Mesenchymal stem cell (in vitro differentiated cells and primary cell): ENCODE measurements at regions not wholly inside any gene's neighbourhood (a gene's known extent, or its start where the extent isn't known, plus 50 kb on each side); places are given as distances from the start of the nearest gene placed in this dataset.

Experiments
- DNase-seq: peaks from one replicate; pipeline ENCODE4 v3.0.0-alpha.2; 2013
- H2AFZ ChIP-seq: one replicate; pipeline ENCODE4 v1.6.1; 2013; ENCODE audit warnings: low read depth, mild to moderate bottlenecking, control low read depth, inconsistent platforms, low read length, moderate library complexity
- H2AK5ac ChIP-seq: 2 replicates; pipeline ENCODE4 v1.6.1; 2013; ENCODE audit warnings: low read length, moderate library complexity, mild to moderate bottlenecking, inconsistent platforms; ENCODE audit not compliant: severe bottlenecking
- H2BK120ac ChIP-seq: one replicate; pipeline ENCODE4 v1.6.1; 2013; ENCODE audit warnings: low read depth, mild to moderate bottlenecking, inconsistent platforms, low read length, moderate library complexity
- H2BK12ac ChIP-seq, 2 experiments: one replicate each; pipeline ENCODE4 v1.6.1; 2013; ENCODE audit warnings: inconsistent platforms in 2 of 2, low read length in 2 of 2, mild to moderate bottlenecking in 2 of 2, moderate library complexity in 2 of 2, control low read depth in 1 of 2
- H2BK15ac ChIP-seq: one replicate; pipeline ENCODE4 v1.6.1; 2013; ENCODE audit warnings: mild to moderate bottlenecking, low read depth, inconsistent platforms; ENCODE audit not compliant: poor library complexity, severe bottlenecking
- H2BK5ac ChIP-seq: 2 replicates; pipeline ENCODE4 v1.6.1; 2013; ENCODE audit warnings: low read depth, mild to moderate bottlenecking, low read length, control low read depth, inconsistent platforms; ENCODE audit not compliant: poor library complexity, severe bottlenecking
- H3K14ac ChIP-seq, 2 experiments: one replicate each; pipeline ENCODE4 v1.6.1; 2013; ENCODE audit warnings: inconsistent platforms in 2 of 2, low read length in 2 of 2, control low read depth in 1 of 2, mild to moderate bottlenecking in 1 of 2, moderate library complexity in 1 of 2
- H3K18ac ChIP-seq, 2 experiments: one replicate each; pipeline ENCODE4 v1.6.1; 2013; ENCODE audit warnings: inconsistent platforms in 2 of 2, low read length in 2 of 2, control low read depth in 1 of 2, low read depth in 1 of 2, mild to moderate bottlenecking in 1 of 2
- H3K23ac ChIP-seq, 2 experiments: one replicate each; pipeline ENCODE4 v1.6.1; 2013; ENCODE audit warnings: inconsistent platforms in 2 of 2, low read length in 2 of 2, mild to moderate bottlenecking in 2 of 2, moderate library complexity in 2 of 2, control low read depth in 1 of 2
- H3K27ac ChIP-seq: 2 replicates; pipeline ENCODE4 v1.5.1; 2013; ENCODE audit warnings: mild to moderate bottlenecking, moderate library complexity, low read length, control low read depth, inconsistent platforms; ENCODE audit not compliant: poor library complexity, severe bottlenecking
- H3K27me3 ChIP-seq, 2 experiments: 2 replicates each; pipeline versions ENCODE4 v1.6.1 to v1.7.0; 2013; ENCODE audit warnings: low read length in 2 of 2, mild to moderate bottlenecking in 2 of 2, moderate library complexity in 2 of 2, control low read depth in 1 of 2, inconsistent platforms in 1 of 2; ENCODE audit not compliant: control insufficient read depth in 1 of 2, insufficient read depth in 1 of 2
- H3K36me3 ChIP-seq, 2 experiments: 2 replicates each; pipeline versions ENCODE4 v1.6.1 to v1.7.0; 2013; ENCODE audit warnings: low read length in 2 of 2, control low read depth in 1 of 2, inconsistent platforms in 1 of 2, low read depth in 1 of 2, mild to moderate bottlenecking in 1 of 2; ENCODE audit not compliant: insufficient read depth in 2 of 2, control insufficient read depth in 1 of 2
- H3K4ac ChIP-seq, 2 experiments: one replicate each; pipeline ENCODE4 v1.6.1; 2013; ENCODE audit warnings: inconsistent platforms in 2 of 2, low read length in 2 of 2, mild to moderate bottlenecking in 2 of 2, moderate library complexity in 2 of 2, control low read depth in 1 of 2, low read depth in 1 of 2
- H3K4me1 ChIP-seq: 2 replicates; pipeline ENCODE4 v1.6.1; 2013; ENCODE audit warnings: low read depth, low read length, control low read depth; ENCODE audit not compliant: control insufficient read depth, insufficient read depth
- H3K4me2 ChIP-seq: 2 replicates; pipeline ENCODE4 v1.6.1; 2013; ENCODE audit warnings: low read length, mild to moderate bottlenecking, inconsistent platforms; ENCODE audit not compliant: poor library complexity, severe bottlenecking
- H3K4me3 ChIP-seq, 2 experiments: 2 replicates each; pipeline versions ENCODE4 v1.5.1 to v1.7.0; 2013; ENCODE audit warnings: low read length in 2 of 2, mild to moderate bottlenecking in 2 of 2, control low read depth in 1 of 2, low read depth in 1 of 2; ENCODE audit not compliant: insufficient read depth in 1 of 2
- H3K79me1 ChIP-seq: replicated peaks from 2 replicates; pipeline ENCODE4 v1.6.1; 2013; ENCODE audit warnings: mild to moderate bottlenecking, control low read depth, low read length, inconsistent platforms; ENCODE audit not compliant: poor library complexity, severe bottlenecking
- H3K9ac ChIP-seq: 2 replicates; pipeline ENCODE4 v1.7.0; 2013; ENCODE audit warnings: mild to moderate bottlenecking, low read length, moderate library complexity
- H3K9me3 ChIP-seq: 2 replicates; pipeline ENCODE4 v1.7.0; 2013; ENCODE audit warnings: mild to moderate bottlenecking, low read length; ENCODE audit not compliant: control insufficient read depth
- H4K8ac ChIP-seq: one replicate; pipeline ENCODE4 v1.6.1; 2013; ENCODE audit warnings: inconsistent platforms, mild to moderate bottlenecking, low read length, moderate library complexity
- H4K91ac ChIP-seq: one replicate; pipeline ENCODE4 v1.6.1; 2013; ENCODE audit warnings: mild to moderate bottlenecking, low read length, inconsistent platforms
- WGBS: methylation state at CpG from one replicate; pipeline ENCODE4 v1.1.7; 2013; ENCODE audit warnings: mixed read lengths; 5-methylcytosine and 5-hydroxymethylcytosine counted together

- 77% methylated on average over 12 of the region's 13 CpGs for WGBS
- no peak overlapping the region for H3K4me3 ChIP-seq
- H3K4me1 ChIP-seq = no peaks in the 10 kb centered on the region
- H3K14ac ChIP-seq = no peak overlapping the region
- no peak for DNase-seq
- H2BK120ac ChIP-seq = no peak overlapping the region
- no peak overlapping the region for H3K23ac ChIP-seq
- no peaks in the 10 kb centered on the region for H3K9me3 ChIP-seq
- no peak overlapping the region for H2BK15ac ChIP-seq
- H3K4ac ChIP-seq = no peak overlapping the region
- no peak overlapping the region for H3K18ac ChIP-seq
- H2BK12ac ChIP-seq = no peak overlapping the region
- peaks cover 0 to 38% of the 10 kb centered on the region in 2 experiments for H3K27me3 ChIP-seq
- no peak overlapping the region for H4K8ac ChIP-seq
- no peak overlapping the region for H3K27ac ChIP-seq
- H2BK5ac ChIP-seq = no peak overlapping the region
- H2AK5ac ChIP-seq = no peak overlapping the region
- no peak overlapping the region for H3K4me2 ChIP-seq
- no peaks in the 10 kb centered on the region for H3K36me3 ChIP-seq
- no peaks in the 10 kb centered on the region for H3K79me1 ChIP-seq
- H3K9ac ChIP-seq = no peak overlapping the region
- H2AFZ ChIP-seq = no peak overlapping the region
- H4K91ac ChIP-seq = no peak overlapping the region
Measured at GRCh38 chr2:239790313-239790712, 234.8 kb downstream of the NDUFA10 start.

DNA sequence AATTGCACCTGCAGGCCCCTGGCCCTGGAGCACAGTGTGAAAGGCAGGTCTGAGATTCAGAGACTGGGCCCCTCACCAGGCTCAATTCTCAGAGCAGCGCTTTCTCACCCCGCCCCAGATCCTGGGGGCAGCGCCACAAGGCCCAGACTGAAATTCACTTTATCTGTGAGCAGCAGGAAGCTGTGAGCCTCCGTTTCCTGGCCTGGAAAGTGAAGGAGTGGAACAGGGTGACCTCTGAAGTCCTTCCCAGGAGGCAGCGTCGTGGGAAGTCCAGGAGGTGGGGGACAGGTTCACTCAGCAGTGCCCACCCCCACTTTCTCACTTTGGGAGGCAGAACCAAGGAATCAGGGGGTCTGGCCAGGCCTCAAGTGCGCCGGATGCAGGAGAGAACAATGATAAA lies 235.4 kb downstream of the NDUFA10 start:
- no peak overlapping the region for H3K14ac ChIP-seq
- H3K79me1 ChIP-seq = no peaks in the 10 kb centered on the region
- H3K4me1 ChIP-seq = no peaks in the 10 kb centered on the region
- H3K23ac ChIP-seq = no peak overlapping the region
- no peaks in the 10 kb centered on the region for H3K9me3 ChIP-seq
- H3K27ac ChIP-seq = no peak overlapping the region
- no peak overlapping the region for H2BK12ac ChIP-seq
- no peak overlapping the region for H2AK5ac ChIP-seq
- H2BK5ac ChIP-seq = no peak overlapping the region
- no peaks in the 10 kb centered on the region for H3K36me3 ChIP-seq
- WGBS = 52% methylated on average over 8 of the region's 8 CpGs
- H3K4me2 ChIP-seq = no peak overlapping the region
- no peak overlapping the region for H3K9ac ChIP-seq
- H3K18ac ChIP-seq = no peak overlapping the region
- no peak overlapping the region for H2BK120ac ChIP-seq
- DNase-seq = no peak
- no peak overlapping the region for H3K4me3 ChIP-seq
- H4K8ac ChIP-seq = no peak overlapping the region
- peaks cover 0 to 38% of the 10 kb centered on the region in 2 experiments for H3K27me3 ChIP-seq
- no peak overlapping the region for H4K91ac ChIP-seq
- H3K4ac ChIP-seq = no peak overlapping the region
- no peak overlapping the region for H2BK15ac ChIP-seq
- H2AFZ ChIP-seq = no peak overlapping the region

GRCh38 chr2:239788576-239789098 lies 236.5 kb downstream of the NDUFA10 start:
- Histone ChIP-seq H4K91ac (no peak overlapping the region), H3K14ac (no peak overlapping the region), H3K4me1 (no peaks in the 10 kb centered on the region), H3K4me3 (no peak overlapping the region), H4K8ac (no peak overlapping the region), H3K23ac (no peak overlapping the region), H3K9ac (no peak overlapping the region), H2BK12ac (no peak overlapping the region), H2BK5ac (no peak overlapping the region), H3K9me3 (no peaks in the 10 kb centered on the region), H2BK15ac (no peak overlapping the region), H3K4ac (no peak overlapping the region), H3K27me3 (peaks cover 0 to 34% of the 10 kb centered on the region in 2 experiments), H2AK5ac (no peak overlapping the region), H3K4me2 (no peak overlapping the region), H3K36me3 (no peaks in the 10 kb centered on the region), H3K27ac (no peak overlapping the region), H3K79me1 (no peaks in the 10 kb centered on the region), H2BK120ac (no peak overlapping the region), H3K18ac (no peak overlapping the region), H2AFZ (no peak overlapping the region)
- 49% methylated on average over 3 of the region's 6 CpGs for WGBS
- DNase-seq = no peak

- H3K27me3 ChIP-seq = peaks cover 0 to 34% of the 10 kb centered on the region in 2 experiments
- H3K4me1 ChIP-seq = no peaks in the 10 kb centered on the region
- no peak overlapping the region for H2BK15ac ChIP-seq
- 51% methylated on average over 6 of the region's 6 CpGs for WGBS
- no peak overlapping the region for H3K4ac ChIP-seq
- H3K79me1 ChIP-seq = no peaks in the 10 kb centered on the region
- no peak overlapping the region for H3K14ac ChIP-seq
- H2BK5ac ChIP-seq = no peak overlapping the region
- H3K23ac ChIP-seq = no peak overlapping the region
- no peak overlapping the region for H2BK120ac ChIP-seq
- H2BK12ac ChIP-seq = no peak overlapping the region
- H3K27ac ChIP-seq = no peak overlapping the region
- DNase-seq = no peak
- H4K91ac ChIP-seq = no peak overlapping the region
- no peaks in the 10 kb centered on the region for H3K9me3 ChIP-seq
- H3K36me3 ChIP-seq = no peaks in the 10 kb centered on the region
- no peak overlapping the region for H2AFZ ChIP-seq
- H3K4me2 ChIP-seq = no peak overlapping the region
- H2AK5ac ChIP-seq = no peak overlapping the region
- H3K9ac ChIP-seq = no peak overlapping the region
- no peak overlapping the region for H4K8ac ChIP-seq
- H3K18ac ChIP-seq = no peak overlapping the region
- no peak overlapping the region for H3K4me3 ChIP-seq
Measured at GRCh38 chr2:239787538-239788050, 237.5 kb downstream of the NDUFA10 start.
